GM19467 (cell line): ENCODE measurements at regions not wholly inside any gene's neighbourhood (a gene's known extent, or its start where the extent isn't known, plus 50 kb on each side); places are given as distances from the start of the nearest gene placed in this dataset.

Experiments
- ATAC-seq: cut with Tn5 transposase; IDR thresholded peaks from one replicate; pipeline ENCODE4 v1.9.1; 2021; ENCODE audit warnings: mild to moderate bottlenecking, moderate library complexity; ENCODE audit not compliant: unreplicated experiment

GRCh38 chr2:125842041-125842440 lies 813.9 kb upstream of the GYPC start:
- no peak for ATAC-seq

GRCh38 chr2:125850541-125850940 lies 805.4 kb upstream of the GYPC start:
- ATAC-seq = no peak

GRCh38 chr2:125852364-125852763 lies 803.6 kb upstream of the GYPC start:
- no peak for ATAC-seq

- ATAC-seq = no peak
These were observed 802.3 kb upstream of the GYPC start for GRCh38 chr2:125853626-125854025.

- no peak for ATAC-seq
These were observed 800.8 kb upstream of the GYPC start for GRCh38 chr2:125855204-125855603.

- ATAC-seq = no peak
These were observed 797.8 kb upstream of the GYPC start for GRCh38 chr2:125857971-125858794.

- ATAC-seq = no peak
These were observed 794.5 kb upstream of the GYPC start for GRCh38 chr2:125861461-125861860.

- no peak for ATAC-seq
These were observed 788.0 kb upstream of the GYPC start for GRCh38 chr2:125867908-125868307.

GRCh38 chr2:125870264-125870663 lies 785.7 kb upstream of the GYPC start:
- no peak for ATAC-seq

GRCh38 chr2:125870746-125871145 lies 785.2 kb upstream of the GYPC start:
- no peak for ATAC-seq

- ATAC-seq = no peak
These were observed 781.4 kb upstream of the GYPC start for GRCh38 chr2:125874564-125874963.

GRCh38 chr2:125885340-125885739 lies 770.6 kb upstream of the GYPC start:
- no peak for ATAC-seq

- ATAC-seq = no peak
These were observed 769.8 kb upstream of the GYPC start for GRCh38 chr2:125886153-125886552.

- ATAC-seq = no peak
These were observed 754.7 kb upstream of the GYPC start for GRCh38 chr2:125901278-125901677.

- no peak for ATAC-seq
These were observed 729.9 kb upstream of the GYPC start for GRCh38 chr2:125925891-125926546.

GRCh38 chr2:125935559-125935958 lies 720.4 kb upstream of the GYPC start:
- ATAC-seq = no peak

- ATAC-seq = no peak
These were observed 713.2 kb upstream of the GYPC start for GRCh38 chr2:125942585-125943424.

- ATAC-seq = no peak
These were observed 696.9 kb upstream of the GYPC start for GRCh38 chr2:125959047-125959446.

- no peak for ATAC-seq
These were observed 694.2 kb upstream of the GYPC start for GRCh38 chr2:125961739-125962138.

GRCh38 chr2:125979886-125980285 lies 676.1 kb upstream of the GYPC start:
- no peak for ATAC-seq

- ATAC-seq = no peak
These were observed 672.6 kb upstream of the GYPC start for GRCh38 chr2:125983364-125983763.

GRCh38 chr2:126029316-126029715 lies 626.6 kb upstream of the GYPC start:
- no peak for ATAC-seq
